ENCODE measurements at regions not wholly inside any gene's neighbourhood (a gene's known extent, or its start where the extent isn't known, plus 50 kb on each side); places are given as distances from the start of the nearest gene placed in this dataset.

GRCh38 chr16:48877946-48878345 lies 268.0 kb upstream of the N4BP1 start:
- TF ChIP-seq EP300 (IDR thresholded peaks at IDR 0.05), result no peak
- TF ChIP-seq CTCF (IDR thresholded peaks at IDR 0.05), result no peak
- no peak for TF ChIP-seq POLR2AphosphoS5 (IDR thresholded peaks at IDR 0.05)
